ENCODE measurements at regions not wholly inside any gene's neighbourhood (a gene's known extent, or its start where the extent isn't known, plus 50 kb on each side); places are given as distances from the start of the nearest gene placed in this dataset.
"Not testable (repeated sequence)": the region's sequence is repeated elsewhere in the genome, so short reads cannot be mapped to it uniquely, and the experiment has no call there.

GRCh38 chrX:122270809-122271494 lies 913.1 kb upstream of the GRIA3 start:
- Histone ChIP-seq H3K4me1 (ENCODE audit: insufficient read depth, low read length) (no peaks in the 10 kb centered on the region), H3K9me3 (ENCODE audit: low read length) (no peaks in the 10 kb centered on the region), H3K4me3 (ENCODE audit: low read length) (no peak overlapping the region), H3K36me3 (ENCODE audit: insufficient read depth, low read length) (no peaks in the 10 kb centered on the region), H3K27ac (ENCODE audit: low read depth, low read length) (no peak overlapping the region), H3K27me3 (ENCODE audit: insufficient read depth, low read length, poor library complexity, severe bottlenecking) (no peaks in the 10 kb centered on the region)
- H3K4me3 Mint-ChIP-seq, result no peak overlapping the region
- no peaks in the 10 kb centered on the region for H3K4me1 Mint-ChIP-seq
- H3K36me3 Mint-ChIP-seq, result no peaks in the 10 kb centered on the region
- no peak overlapping the region for H3K27ac Mint-ChIP-seq
- CTCF ChIA-PET, result no interaction called here
- POLR2A ChIA-PET, result no interaction called here
- peaks cover 0 to 6% (median 3%) of the 10 kb centered on the region in 5 donors for H3K9me3 Mint-ChIP-seq
- DNase-seq, result no peak
- no peaks in the 10 kb centered on the region for H3K27me3 Mint-ChIP-seq

DNA sequence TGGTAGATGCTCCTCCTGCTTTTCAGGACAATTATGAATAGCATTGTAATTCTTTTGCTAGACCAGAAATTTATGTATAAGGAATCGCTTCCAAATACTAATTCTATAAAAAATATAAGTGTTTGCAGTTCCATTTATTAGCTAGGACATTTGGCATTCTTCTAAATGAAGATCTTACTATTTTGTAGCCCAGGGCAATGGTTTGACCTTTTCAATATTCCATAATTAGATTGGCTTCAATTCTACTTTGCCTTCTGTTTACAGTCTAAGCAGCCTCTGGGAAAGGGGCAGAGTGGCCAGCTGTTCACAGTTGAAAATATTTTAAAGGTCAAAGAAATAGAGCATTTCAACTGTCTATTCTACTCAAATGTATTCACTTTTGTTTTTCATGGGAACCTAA lies 912.1 kb upstream of the GRIA3 start:
- H3K27ac Mint-ChIP-seq, result no peak overlapping the region
- no peaks in the 10 kb centered on the region for H3K36me3 Mint-ChIP-seq
- no peak overlapping the region for H3K4me3 ChIP-seq (ENCODE audit: low read length)
- CTCF ChIA-PET, result no interaction called here
- no peaks in the 10 kb centered on the region for H3K4me1 ChIP-seq (ENCODE audit: insufficient read depth, low read length)
- no peaks in the 10 kb centered on the region for H3K9me3 ChIP-seq (ENCODE audit: low read length)
- peaks cover 0 to 6% (median 3%) of the 10 kb centered on the region in 5 donors for H3K9me3 Mint-ChIP-seq
- H3K27me3 ChIP-seq (ENCODE audit: insufficient read depth, low read length, poor library complexity, severe bottlenecking), result no peaks in the 10 kb centered on the region
- H3K36me3 ChIP-seq (ENCODE audit: insufficient read depth, low read length), result no peaks in the 10 kb centered on the region
- DNase-seq, result no peak
- no peak overlapping the region for H3K4me3 Mint-ChIP-seq
- POLR2A ChIA-PET, result no interaction called here
- no peak overlapping the region for H3K27ac ChIP-seq (ENCODE audit: low read depth, low read length)
- no peaks in the 10 kb centered on the region for H3K4me1 Mint-ChIP-seq
- H3K27me3 Mint-ChIP-seq, result no peaks in the 10 kb centered on the region

- no peak overlapping the region for H3K27ac ChIP-seq (ENCODE audit: low read depth, low read length)
- no peaks in the 10 kb centered on the region for H3K4me1 ChIP-seq (ENCODE audit: insufficient read depth, low read length)
- no peak overlapping the region for H3K4me3 ChIP-seq (ENCODE audit: low read length)
- no peak overlapping the region for H3K4me3 Mint-ChIP-seq
- H3K4me1 Mint-ChIP-seq, result no peaks in the 10 kb centered on the region
- ChIA-PET CTCF (no interaction called here), POLR2A (no interaction called here)
- peaks cover 0 to 2% (median 0%) of the 10 kb centered on the region in 5 donors for H3K9me3 Mint-ChIP-seq
- H3K27me3 Mint-ChIP-seq, result no peaks in the 10 kb centered on the region
- no peaks in the 10 kb centered on the region for H3K36me3 Mint-ChIP-seq
- H3K27ac Mint-ChIP-seq, result no peak overlapping the region
- H3K27me3 ChIP-seq (ENCODE audit: insufficient read depth, low read length, poor library complexity, severe bottlenecking), result no peaks in the 10 kb centered on the region
- H3K36me3 ChIP-seq (ENCODE audit: insufficient read depth, low read length), result no peaks in the 10 kb centered on the region
- no peaks in the 10 kb centered on the region for H3K9me3 ChIP-seq (ENCODE audit: low read length)
- no peak for DNase-seq
Observed at GRCh38 chrX:122279746-122280145, 904.3 kb upstream of the GRIA3 start.

- CTCF ChIA-PET; H3K4me3 ChIP-seq (ENCODE audit: low read length); DNase-seq; H3K27ac Mint-ChIP-seq; H3K4me1 Mint-ChIP-seq; H3K4me1 ChIP-seq (ENCODE audit: insufficient read depth, low read length); H3K27me3 Mint-ChIP-seq; H3K27me3 ChIP-seq (ENCODE audit: insufficient read depth, low read length, poor library complexity, severe bottlenecking); H3K36me3 Mint-ChIP-seq; H3K36me3 ChIP-seq (ENCODE audit: insufficient read depth, low read length); H3K27ac ChIP-seq (ENCODE audit: low read depth, low read length); POLR2A ChIA-PET; H3K9me3 Mint-ChIP-seq; H3K4me3 Mint-ChIP-seq; H3K9me3 ChIP-seq (ENCODE audit: low read length): not testable (repeated sequence)
Observed at GRCh38 chrX:122299822-122300221, 884.3 kb upstream of the GRIA3 start.

DNA sequence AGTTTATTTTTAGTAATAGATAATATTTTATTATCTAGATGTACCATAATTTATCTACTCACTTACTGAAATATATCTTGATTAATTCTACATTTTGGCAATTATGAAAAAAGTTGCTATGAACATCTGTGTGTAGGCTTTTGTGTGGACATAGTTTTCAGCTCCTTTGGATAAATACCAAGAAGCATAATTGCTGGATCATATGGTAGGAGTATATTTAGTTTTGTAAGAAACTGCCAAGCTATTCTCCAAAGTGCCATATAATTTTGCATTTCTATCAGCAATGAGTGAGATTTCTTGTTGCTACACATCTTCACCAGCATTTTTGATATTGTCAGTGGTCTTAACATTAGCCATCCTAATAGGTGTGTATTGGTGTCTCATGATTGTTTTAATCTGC lies 882.6 kb upstream of the GRIA3 start:
- peaks cover 0 to 2% of the 10 kb centered on the region in 2 donors for H3K27me3 Mint-ChIP-seq
- ChIA-PET POLR2A (no interaction called here), CTCF (no interaction called here)
- H3K4me1 Mint-ChIP-seq, result no peaks in the 10 kb centered on the region
- no peaks in the 10 kb centered on the region for H3K36me3 ChIP-seq (ENCODE audit: insufficient read depth, low read length)
- no peak overlapping the region for H3K27ac ChIP-seq (ENCODE audit: low read depth, low read length)
- no peaks in the 10 kb centered on the region for H3K9me3 ChIP-seq (ENCODE audit: low read length)
- H3K27me3 ChIP-seq (ENCODE audit: insufficient read depth, low read length, poor library complexity, severe bottlenecking), result no peaks in the 10 kb centered on the region
- H3K4me1 ChIP-seq (ENCODE audit: insufficient read depth, low read length), result no peaks in the 10 kb centered on the region
- no peak overlapping the region for H3K4me3 ChIP-seq (ENCODE audit: low read length)
- no peak overlapping the region for H3K27ac Mint-ChIP-seq
- H3K36me3 Mint-ChIP-seq, result no peaks in the 10 kb centered on the region
- no peak for DNase-seq
- no peak overlapping the region for H3K4me3 Mint-ChIP-seq
- peaks cover 0 to 7% (median 4%) of the 10 kb centered on the region in 5 donors for H3K9me3 Mint-ChIP-seq

DNA sequence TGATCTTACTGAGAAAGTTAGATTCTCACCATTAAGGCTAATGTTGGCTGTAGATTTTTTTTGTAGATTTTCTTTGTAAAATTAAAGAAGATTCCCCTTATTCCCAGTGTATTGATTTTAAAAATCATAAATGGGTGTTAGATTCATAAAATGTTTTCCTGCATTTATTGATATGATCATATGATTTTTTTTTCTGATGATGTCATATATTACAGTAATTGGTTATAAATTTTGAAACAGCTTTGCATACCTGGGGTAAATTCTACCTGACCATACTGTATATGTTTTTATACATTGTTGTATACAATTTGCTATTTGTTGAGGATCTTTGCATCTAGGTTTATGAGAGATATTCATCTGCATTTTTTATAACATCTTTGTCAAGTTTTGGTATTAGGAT lies 880.3 kb upstream of the GRIA3 start:
- Histone ChIP-seq H3K27me3 (ENCODE audit: insufficient read depth, low read length, poor library complexity, severe bottlenecking) (no peaks in the 10 kb centered on the region), H3K9me3 (ENCODE audit: low read length) (no peaks in the 10 kb centered on the region), H3K4me3 (ENCODE audit: low read length) (no peak overlapping the region), H3K4me1 (ENCODE audit: insufficient read depth, low read length) (no peaks in the 10 kb centered on the region), H3K27ac (ENCODE audit: low read depth, low read length) (no peak overlapping the region), H3K36me3 (ENCODE audit: insufficient read depth, low read length) (no peaks in the 10 kb centered on the region)
- H3K9me3 Mint-ChIP-seq, result peaks cover 0 to 11% (median 0%) of the 10 kb centered on the region in 5 donors
- H3K27me3 Mint-ChIP-seq, result peaks cover 0 to 2% of the 10 kb centered on the region in 2 donors
- H3K4me3 Mint-ChIP-seq, result no peak overlapping the region
- ChIA-PET POLR2A (no interaction called here), CTCF (no interaction called here)
- no peaks in the 10 kb centered on the region for H3K36me3 Mint-ChIP-seq
- no peak overlapping the region for H3K27ac Mint-ChIP-seq
- H3K4me1 Mint-ChIP-seq, result no peaks in the 10 kb centered on the region
- no peak for DNase-seq

- ChIA-PET POLR2A (no interaction called here), CTCF (no interaction called here)
- no peak overlapping the region for H3K4me3 Mint-ChIP-seq
- no peaks in the 10 kb centered on the region for H3K36me3 ChIP-seq (ENCODE audit: insufficient read depth, low read length)
- no peak overlapping the region for H3K27ac ChIP-seq (ENCODE audit: low read depth, low read length)
- H3K27me3 ChIP-seq (ENCODE audit: insufficient read depth, low read length, poor library complexity, severe bottlenecking), result no peaks in the 10 kb centered on the region
- no peak for DNase-seq
- H3K9me3 ChIP-seq (ENCODE audit: low read length), result no peaks in the 10 kb centered on the region
- no peak overlapping the region for H3K4me3 ChIP-seq (ENCODE audit: low read length)
- peaks cover 0 to 2% (median 0%) of the 10 kb centered on the region in 3 donors for H3K36me3 Mint-ChIP-seq
- no peak overlapping the region for H3K27ac Mint-ChIP-seq
- no peaks in the 10 kb centered on the region for H3K4me1 Mint-ChIP-seq
- H3K27me3 Mint-ChIP-seq, result no peaks in the 10 kb centered on the region
- H3K9me3 Mint-ChIP-seq, result peaks cover 0 to 5% (median 0%) of the 10 kb centered on the region in 5 donors
- H3K4me1 ChIP-seq (ENCODE audit: insufficient read depth, low read length), result no peaks in the 10 kb centered on the region
Observed at GRCh38 chrX:122344816-122345215, 839.3 kb upstream of the GRIA3 start.

DNA sequence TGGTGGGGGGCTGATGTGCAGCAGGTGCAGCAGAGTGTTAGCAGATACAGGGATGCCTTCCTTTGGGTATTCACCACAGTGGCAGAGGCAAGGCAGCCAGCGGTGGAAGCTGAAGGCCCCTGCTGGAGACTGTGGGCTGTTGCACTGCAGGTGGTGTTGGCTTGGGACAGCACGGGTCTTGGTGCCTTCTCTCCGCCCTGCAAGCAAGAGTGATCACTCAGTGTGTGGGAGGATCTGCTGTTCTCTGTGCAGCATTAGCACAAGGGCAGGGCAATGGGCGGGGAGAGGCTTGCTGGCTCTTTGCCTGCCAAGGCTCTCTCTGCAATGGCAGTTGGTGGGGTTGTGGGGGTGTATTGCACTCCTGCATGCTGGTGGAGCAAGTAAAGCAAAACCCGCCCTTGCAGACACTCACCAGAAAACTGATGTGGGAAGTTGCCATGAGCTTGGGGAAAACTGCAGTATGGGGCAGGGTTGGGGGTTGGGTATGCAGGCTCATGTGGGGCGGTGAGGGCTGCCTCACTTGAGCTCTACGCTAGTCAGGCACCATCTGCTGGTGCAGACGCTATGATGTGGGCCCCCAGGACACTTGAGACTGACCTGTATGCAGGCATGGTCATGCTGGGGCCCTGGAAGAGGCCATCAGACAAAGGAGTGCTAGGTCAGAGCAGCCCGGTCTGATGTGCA lies 820.8 kb upstream of the GRIA3 start:
- no peak overlapping the region for H3K4me3 Mint-ChIP-seq
- H3K36me3 ChIP-seq (ENCODE audit: insufficient read depth, low read length), result no peaks in the 10 kb centered on the region
- H3K9me3 ChIP-seq (ENCODE audit: low read length), result no peaks in the 10 kb centered on the region
- no peak overlapping the region for H3K27ac ChIP-seq (ENCODE audit: low read depth, low read length)
- ChIA-PET CTCF (no interaction called here), POLR2A (no interaction called here)
- H3K4me1 ChIP-seq (ENCODE audit: insufficient read depth, low read length), result no peaks in the 10 kb centered on the region
- no peaks in the 10 kb centered on the region for H3K27me3 ChIP-seq (ENCODE audit: insufficient read depth, low read length, poor library complexity, severe bottlenecking)
- H3K36me3 Mint-ChIP-seq, result no peaks in the 10 kb centered on the region
- DNase-seq, result no peak
- H3K4me3 ChIP-seq (ENCODE audit: low read length), result no peak overlapping the region
- H3K27ac Mint-ChIP-seq, result no peak overlapping the region
- H3K4me1 Mint-ChIP-seq, result no peaks in the 10 kb centered on the region
- H3K27me3 Mint-ChIP-seq, result peaks cover 0 to 5% of the 10 kb centered on the region in 2 donors
- H3K9me3 Mint-ChIP-seq, result peaks cover 0 to 7% (median 4%) of the 10 kb centered on the region in 5 donors
